Fibroblast of lung (primary cell): ENCODE measurements at regions not wholly inside any gene's neighbourhood (a gene's known extent, or its start where the extent isn't known, plus 50 kb on each side); places are given as distances from the start of the nearest gene placed in this dataset.

Experiments used
- DNase-seq, 2 donors: peaks; one replicate each; pipeline versions ENCODE4 v3.0.0 to v3.0.0-alpha.2; 2010; ENCODE audit warnings: low read depth in 2 of 2
- H2AFZ ChIP-seq: 2 replicates; pipeline ENCODE4 v1.5.1; 2012; ENCODE audit warnings: low read length, control low read depth, inconsistent platforms
- H3K27ac ChIP-seq: 2 replicates; pipeline ENCODE4 v1.5.1; 2011; ENCODE audit warnings: low read length, control low read depth; ENCODE audit not compliant: insufficient read depth
- H3K27me3 ChIP-seq: 2 replicates; pipeline ENCODE4 v1.5.1; 2011; ENCODE audit warnings: mild to moderate bottlenecking, low read length; ENCODE audit not compliant: control insufficient read depth, insufficient read depth
- H3K36me3 ChIP-seq: 2 replicates; pipeline ENCODE4 v1.5.1; 2011; ENCODE audit warnings: low read length; ENCODE audit not compliant: control insufficient read depth, insufficient read depth
- H3K4me1 ChIP-seq: 2 replicates; pipeline ENCODE4 v1.5.1; 2011; ENCODE audit warnings: low read length; ENCODE audit not compliant: control insufficient read depth, insufficient read depth; ENCODE audit errors: extremely low read depth
- H3K4me2 ChIP-seq: 2 replicates; pipeline ENCODE4 v1.5.1; 2011; ENCODE audit warnings: low read length, control low read depth; ENCODE audit not compliant: insufficient read depth; ENCODE audit errors: extremely low read depth
- H3K4me3 ChIP-seq, 4 experiments: fragments of 200-600 bp in 1 of 4; sonication (generic) in 1 of 4; replicated peaks in 1 of 4; 2 replicates each; pipeline ENCODE4 v1.5.1; 2011 to 2016; ENCODE audit warnings: low read length in 4 of 4, low read depth in 3 of 4, mild to moderate bottlenecking in 3 of 4, control low read depth in 2 of 4, inconsistent platforms in 1 of 4, mixed read lengths in 1 of 4; ENCODE audit not compliant: insufficient read depth in 1 of 4; ENCODE audit errors: control extremely low read depth in 1 of 4
- H3K79me2 ChIP-seq: 2 replicates; pipeline ENCODE4 v1.5.1; 2012; ENCODE audit warnings: mild to moderate bottlenecking, low read length, inconsistent platforms; ENCODE audit not compliant: control insufficient read depth, insufficient read depth
- H3K9ac ChIP-seq: 2 replicates; pipeline ENCODE4 v1.5.1; 2011; ENCODE audit warnings: mild to moderate bottlenecking, low read length, control low read depth; ENCODE audit not compliant: insufficient read depth
- H3K9me3 ChIP-seq: 2 replicates; pipeline ENCODE4 v1.5.1; 2012; ENCODE audit warnings: low read depth, low read length; ENCODE audit not compliant: control insufficient read depth, insufficient read depth
- H4K20me1 ChIP-seq: 2 replicates; pipeline ENCODE4 v1.5.1; 2011; ENCODE audit warnings: low read length; ENCODE audit not compliant: control insufficient read depth, insufficient read depth; ENCODE audit errors: extremely low read depth
- CTCF ChIP-seq, 2 donors: IDR thresholded peaks in 1 of 2; conservative IDR thresholded peaks in 1 of 2; 1 replicate in 1 of 2; 2 replicates in 1 of 2; pipeline ENCODE4 v1.5.1; 2011 to 2012; ENCODE audit warnings: low read length in 2 of 2, control low read depth in 1 of 2, inconsistent platforms in 1 of 2, low read depth in 1 of 2, mild to moderate bottlenecking in 1 of 2
- EZH2 ChIP-seq: IDR thresholded peaks from 2 replicates; pipeline ENCODE4 v1.5.1; 2012; ENCODE audit warnings: low read length, control low read depth, mild to moderate bottlenecking; ENCODE audit errors: missing control alignments

GRCh38 chr18:38033282-38033681 lies 467.7 kb upstream of the CELF4 start:
- Histone ChIP-seq H3K27ac (no peak overlapping the region), H3K27me3 (no peaks in the 10 kb centered on the region), H3K4me3 (no peak overlapping the region), H3K79me2 (no peaks in the 10 kb centered on the region), H3K4me1 (no peaks in the 10 kb centered on the region), H3K9ac (no peak overlapping the region), H4K20me1 (no peaks in the 10 kb centered on the region), H3K36me3 (no peaks in the 10 kb centered on the region), H3K9me3 (no peaks in the 10 kb centered on the region), H3K4me2 (no peak overlapping the region), H2AFZ (no peak overlapping the region)
- TF ChIP-seq CTCF (conservative IDR thresholded peaks at IDR 0.05 in 1 of 2, IDR thresholded peaks at IDR 0.05 in 1 of 2; ENCODE audit: low read depth in 1 of 2, low read length in 2 of 2), result no peak
- no peak for TF ChIP-seq EZH2
- no peak for DNase-seq

GRCh38 chr18:38032516-38032915 lies 466.9 kb upstream of the CELF4 start:
- no peaks in the 10 kb centered on the region for H3K36me3 ChIP-seq
- TF ChIP-seq EZH2, result no peak
- TF ChIP-seq CTCF (conservative IDR thresholded peaks at IDR 0.05 in 1 of 2, IDR thresholded peaks at IDR 0.05 in 1 of 2; ENCODE audit: low read depth in 1 of 2, low read length in 2 of 2), result no peak
- no peak for DNase-seq

DNA sequence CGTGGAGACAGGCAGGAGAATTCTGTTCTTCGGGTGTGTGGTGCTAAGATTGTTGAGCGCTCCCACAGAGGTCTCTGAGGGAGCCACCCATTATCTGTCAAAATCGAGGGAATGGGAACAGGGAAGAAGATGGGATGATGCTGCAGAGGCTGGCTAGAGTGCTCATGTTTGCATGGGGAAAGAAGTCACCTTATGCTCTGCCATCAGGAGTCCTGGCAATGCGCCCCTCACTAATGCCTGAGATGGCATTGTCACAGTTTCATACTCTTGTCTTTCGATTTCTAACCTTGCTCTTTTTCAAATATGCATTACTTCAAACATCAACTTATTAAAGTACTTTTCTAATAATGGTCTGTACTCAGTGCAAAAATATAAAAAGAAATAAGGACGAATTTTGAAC lies 463.3 kb upstream of the CELF4 start:
- TF ChIP-seq EZH2, result no peak
- no peak for TF ChIP-seq CTCF (conservative IDR thresholded peaks at IDR 0.05 in 1 of 2, IDR thresholded peaks at IDR 0.05 in 1 of 2; ENCODE audit: low read depth in 1 of 2, low read length in 2 of 2)
- H2AFZ ChIP-seq, result no peak overlapping the region
- H3K4me2 ChIP-seq, result no peak overlapping the region
- H4K20me1 ChIP-seq, result no peaks in the 10 kb centered on the region
- H3K27ac ChIP-seq, result no peak overlapping the region
- H3K4me1 ChIP-seq, result no peaks in the 10 kb centered on the region
- H3K27me3 ChIP-seq, result no peaks in the 10 kb centered on the region
- H3K9me3 ChIP-seq, result no peaks in the 10 kb centered on the region
- H3K79me2 ChIP-seq, result no peaks in the 10 kb centered on the region
- H3K36me3 ChIP-seq, result no peaks in the 10 kb centered on the region
- DNase-seq, result no peak
- no peak overlapping the region for H3K4me3 ChIP-seq
- H3K9ac ChIP-seq, result no peak overlapping the region

More at GRCh38 chr18:38032516-38032915, 466.9 kb upstream of the CELF4 start:
- Histone ChIP-seq H3K79me2 (no peaks in the 10 kb centered on the region), H3K27me3 (no peaks in the 10 kb centered on the region), H3K9me3 (no peaks in the 10 kb centered on the region), H4K20me1 (no peaks in the 10 kb centered on the region), H3K9ac (no peak overlapping the region), H3K4me2 (no peak overlapping the region), H2AFZ (no peak overlapping the region), H3K4me3 (no peak overlapping the region), H3K4me1 (no peaks in the 10 kb centered on the region), H3K27ac (no peak overlapping the region)
